GM12878 (cell line): ENCODE measurements at regions not wholly inside any gene's neighbourhood (a gene's known extent, or its start where the extent isn't known, plus 50 kb on each side); places are given as distances from the start of the nearest gene placed in this dataset.

Experiments used
- ATAC-seq: fragments of 200-7000 bp; cut with Tn5 transposase; 3 replicates; pipeline ENCODE4 v1.9.1; 2020; ENCODE audit warnings: mild to moderate bottlenecking, moderate library complexity
- BruUV-seq: library from RNA; stranded (reverse); fragments of 400-500 nt; replicated peaks from 2 replicates; lab custom pipeline; 2021; lab: Mats Ljungman, UMichigan
- CTCF ChIA-PET: fragments of 300-600 bp; sonication (Branson Sonifier 250); formaldehyde crosslinking; extraction: SDS; loops from one replicate; lab custom pipeline; 2021; ENCODE audit warnings: inconsistent platforms; lab: Yijun Ruan, JAX
- POLR2A ChIA-PET: fragments of 350-600 bp; formaldehyde crosslinking; extraction: SDS; loops from one replicate; lab custom pipeline; 2021; ENCODE audit warnings: inconsistent platforms; lab: Charles Lee
- RAD21 ChIA-PET: fragments of 300-600 bp; sonication (Branson Sonifier 250); formaldehyde crosslinking; loops from one replicate; lab custom pipeline; 2023; ENCODE audit warnings: antibody characterized with exemption; ENCODE audit not compliant: unreplicated experiment; lab: Charles Lee
- SMC1A ChIA-PET: fragments of 300-600 bp; sonication (Branson Sonifier 250); formaldehyde crosslinking; loops from one replicate; lab custom pipeline; 2023; ENCODE audit not compliant: unreplicated experiment, uncharacterized antibody; lab: Charles Lee
- DNase-seq: peaks from one replicate; pipeline ENCODE4 v3.0.0-alpha.2; 2011; ENCODE audit warnings: low read depth, low spot score
- FAIRE-seq: peaks from 3 replicates; lab custom pipeline; 2011; peaks lifted over from hg19 to GRCh38; lab: Jason Lieb, UNC
- H2AFZ ChIP-seq: 2 replicates; pipeline ENCODE4 v1.6.0; 2011; ENCODE audit warnings: low read depth, low read length, control low read depth; ENCODE audit not compliant: control insufficient read depth
- H3K27ac ChIP-seq: 2 replicates; pipeline ENCODE4 v1.5.1; 2011; ENCODE audit warnings: control low read depth; ENCODE audit not compliant: control insufficient read depth, insufficient read depth
- H3K27me3 ChIP-seq, 2 experiments: replicated peaks in 1 of 2; 2 replicates each; pipeline versions ENCODE4 v1.6.0 to v1.6.1; 2011; ENCODE audit warnings: low read length in 1 of 2; ENCODE audit not compliant: control insufficient read depth in 2 of 2, insufficient read depth in 2 of 2
- H3K36me3 ChIP-seq, 2 experiments: 2 replicates each; pipeline ENCODE4 v1.5.1; 2011; ENCODE audit warnings: low read length in 1 of 2; ENCODE audit not compliant: control insufficient read depth in 2 of 2, insufficient read depth in 2 of 2
- H3K4me1 ChIP-seq: 2 replicates; pipeline ENCODE4 v1.6.1; 2011; ENCODE audit warnings: mild to moderate bottlenecking, low read length, moderate library complexity, mixed read lengths; ENCODE audit not compliant: control insufficient read depth, insufficient read depth
- H3K4me2 ChIP-seq: 2 replicates; pipeline ENCODE4 v1.6.0; 2011; ENCODE audit warnings: control low read depth; ENCODE audit not compliant: control insufficient read depth, insufficient read depth
- H3K4me3 ChIP-seq: fragments of 200-600 bp; sonication (generic); 2 replicates; pipeline ENCODE4 v1.5.1; 2016
- H3K79me2 ChIP-seq: 2 replicates; pipeline ENCODE4 v1.6.0; 2011; ENCODE audit warnings: low read length; ENCODE audit not compliant: control insufficient read depth, insufficient read depth
- H3K9ac ChIP-seq: 2 replicates; pipeline ENCODE4 v1.8.0; 2011; ENCODE audit warnings: low read length, control low read depth, mixed read lengths; ENCODE audit not compliant: control insufficient read depth, insufficient read depth
- H3K9me3 ChIP-seq: replicated peaks from 3 replicates; pipeline ENCODE4 v1.5.1; 2011; ENCODE audit warnings: mild to moderate bottlenecking, low read length; ENCODE audit not compliant: control insufficient read depth, insufficient read depth
- H4K20me1 ChIP-seq: 2 replicates; pipeline ENCODE4 v1.6.0; 2011; ENCODE audit not compliant: control insufficient read depth, insufficient read depth
- CEBPB ChIP-seq, 2 experiments: fragments of 150-350 bp in 1 of 2; IDR thresholded peaks; 2 replicates each; pipeline ENCODE4 v1.6.1; 2012 to 2014; ENCODE audit warnings: low read depth in 2 of 2, low read length in 2 of 2, borderline replicate concordance in 1 of 2, inconsistent platforms in 1 of 2
- EP300 ChIP-seq, 2 experiments: fragments of 150-350 bp in 1 of 2; IDR thresholded peaks; 2 replicates each; pipeline ENCODE4 v1.6.1; 2011 to 2012; ENCODE audit warnings: low read depth in 2 of 2, low read length in 2 of 2, borderline replicate concordance in 1 of 2, improper control_type of control experiment in 1 of 2, inconsistent platforms in 1 of 2; ENCODE audit not compliant: control insufficient read depth in 1 of 2
- IKZF1 ChIP-seq: fragments of 450-650 bp; conservative IDR thresholded peaks from 2 replicates; pipeline ENCODE4 v1.6.1; 2017; ENCODE audit warnings: antibody characterized with exemption, mild to moderate bottlenecking
- MAX ChIP-seq: IDR thresholded peaks from 2 replicates; pipeline ENCODE4 v1.6.1; 2012; ENCODE audit warnings: low read depth, low read length, improper control_type of control experiment
- MTA2 ChIP-seq: fragments of 450-650 bp; IDR thresholded peaks from 2 replicates; pipeline ENCODE4 v1.6.1; 2016; ENCODE audit warnings: low read depth, mild to moderate bottlenecking, moderate library complexity
- MTA3 ChIP-seq: IDR thresholded peaks from 2 replicates; pipeline ENCODE4 v1.6.1; 2012; ENCODE audit warnings: low read length, inconsistent platforms, borderline replicate concordance
- NR2C1 ChIP-seq: fragments of 450-650 bp; IDR thresholded peaks from 2 replicates; pipeline ENCODE4 v1.6.1; 2017; ENCODE audit warnings: antibody characterized with exemption, mild to moderate bottlenecking, moderate library complexity
- PRDM15 ChIP-seq: fragments of 450-650 bp; formaldehyde crosslinking; IDR thresholded peaks from 2 replicates; pipeline ENCODE4 v1.4.0; 2020; ENCODE audit warnings: mild to moderate bottlenecking, moderate library complexity
- RCOR1 ChIP-seq: conservative IDR thresholded peaks from 2 replicates; pipeline ENCODE4 v1.6.1; 2012; ENCODE audit warnings: low read depth, low read length, improper control_type of control experiment
- WGBS: methylation state at CpG from one replicate; pipeline ENCODE4 v1.1.6; 2016; ENCODE audit warnings: low lambda C conversion rate; ENCODE audit not compliant: insufficient replicate concordance, insufficient coverage; ENCODE audit errors: missing lambda C conversion rate; 5-methylcytosine and 5-hydroxymethylcytosine counted together
- in situ Hi-C: fragments of 300-500 bp; cut with MboI; formaldehyde crosslinking; loops from 9 replicates; pipeline ENCODE4 v1.14.3; 2018; ENCODE audit warnings: mixed read lengths
- intact Hi-C: fragments of 100-400 bp; cut with micrococcal nuclease; formaldehyde crosslinking; loops from one replicate; pipeline ENCODE4 v1.14.2; 2022; ENCODE audit not compliant: unreplicated experiment

DNA sequence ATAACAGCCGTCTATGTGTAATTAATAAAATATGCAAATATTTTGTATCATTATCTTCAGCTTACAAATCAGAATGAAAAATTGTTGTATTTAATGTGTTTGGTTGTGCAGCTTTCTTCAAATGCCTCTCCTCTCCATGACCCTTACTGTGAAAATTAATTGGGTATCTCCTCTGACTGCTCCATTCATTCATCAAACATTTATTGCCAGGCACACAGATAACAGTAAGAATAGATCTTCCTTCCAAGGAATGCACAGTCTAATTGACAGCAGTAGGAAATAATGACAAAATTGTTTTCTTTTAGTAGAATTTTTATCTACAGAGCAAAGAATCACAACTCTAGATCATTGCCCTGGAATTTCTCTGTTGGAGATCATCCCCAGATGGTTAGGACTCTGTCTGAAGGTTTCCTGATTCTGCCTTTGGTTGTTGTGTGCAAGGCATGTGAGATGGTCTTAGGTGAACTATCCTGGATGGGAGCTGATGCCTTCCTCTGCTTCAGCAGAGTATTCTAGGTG lies 395.0 kb upstream of the FAT1 start:
- H4K20me1 ChIP-seq, result no peaks in the 10 kb centered on the region
- H3K9ac ChIP-seq, result no peak overlapping the region
- H3K36me3 ChIP-seq, result no peaks in the 10 kb centered on the region
- ATAC-seq, result no peak
- no peak for FAIRE-seq
- H2AFZ ChIP-seq, result no peak overlapping the region
- ChIA-PET SMC1A (interaction anchor here (0.6 kb wide), 1 partner anchor 419 kb away, joined by 3 read pairs; no protein-coding TSS in a partner anchor), RAD21 (no interaction called here), POLR2A (no interaction called here), CTCF (no interaction called here)
- no peak overlapping the region for H3K4me2 ChIP-seq
- no TSS peak for BruUV-seq
- H3K27me3 ChIP-seq, result no peaks in the 10 kb centered on the region
- DNase-seq, result no peak
- 100% methylated on average over 1 of the region's 1 CpG for WGBS
- intact Hi-C loops, result no loop called here
- in situ Hi-C loops, result no loop called here
- no peak overlapping the region for H3K4me3 ChIP-seq
- TF ChIP-seq IKZF1 (no peak), PRDM15 (CRISPR knock-in tag) (no peak), MTA3 (no peak), NR2C1 (no peak), MAX (no peak), EP300 (IDR thresholded peaks at IDR 0.05; ENCODE audit: borderline replicate concordance in 1 of 2, control insufficient read depth in 1 of 2, low read depth in 2 of 2, low read length in 2 of 2) (no peak), RCOR1 (no peak), MTA2 (no peak), CEBPB (IDR thresholded peaks at IDR 0.05; ENCODE audit: borderline replicate concordance in 1 of 2, low read depth in 2 of 2, low read length in 2 of 2) (no peak)
- no peak overlapping the region for H3K27ac ChIP-seq
- no peaks in the 10 kb centered on the region for H3K79me2 ChIP-seq
- H3K4me1 ChIP-seq, result no peaks in the 10 kb centered on the region
- no peaks in the 10 kb centered on the region for H3K9me3 ChIP-seq
